Vagina (tissue), 2 donors: ENCODE measurements at regions not wholly inside any gene's neighbourhood (a gene's known extent, or its start where the extent isn't known, plus 50 kb on each side); places are given as distances from the start of the nearest gene placed in this dataset.

Experiments used
- DNase-seq, 2 donors: peaks; one replicate each; pipeline ENCODE4 v3.0.0-alpha.2; 2017; ENCODE audit errors: extremely low spot score in 2 of 2
- H3K27ac ChIP-seq: fragments of 200-600 bp; sonication (generic); one replicate; pipeline ENCODE4 v1.5.1; 2019
- H3K27me3 ChIP-seq: fragments of 200-600 bp; sonication (generic); one replicate; pipeline ENCODE4 v1.5.1; 2019
- H3K36me3 ChIP-seq, 2 donors: fragments of 200-600 bp; sonication (generic); one replicate each; pipeline ENCODE4 v1.5.1; 2017 to 2019
- H3K4me1 ChIP-seq: fragments of 200-600 bp; sonication (generic); one replicate; pipeline ENCODE4 v1.5.1; 2019
- H3K4me3 ChIP-seq, 2 donors: fragments of 200-600 bp; sonication (generic); 1 replicate in 1 of 2; 2 replicates in 1 of 2; pipeline ENCODE4 v1.5.1; 2016 to 2019
- H3K9me3 ChIP-seq: fragments of 200-600 bp; sonication (generic); one replicate; pipeline ENCODE4 v1.5.1; 2019
- POLR2A ChIP-seq, 2 donors: fragments of 450-650 bp; IDR thresholded peaks; one replicate each; pipeline ENCODE4 v1.6.1; 2017; ENCODE audit warnings: antibody characterized with exemption in 2 of 2, mild to moderate bottlenecking in 2 of 2, moderate library complexity in 2 of 2
- POLR2AphosphoS5 ChIP-seq, 2 donors: sonication (generic); formaldehyde crosslinking; IDR thresholded peaks; one replicate each; pipeline ENCODE4 v1.9.0; 2017; ENCODE audit warnings: antibody characterized with exemption in 2 of 2, mild to moderate bottlenecking in 2 of 2, low read depth in 1 of 2; ENCODE audit not compliant: insufficient read depth in 1 of 2
- intact Hi-C: fragments of 100-400 bp; cut with DNase I; formaldehyde crosslinking; loops from one replicate; pipeline ENCODE4 v1.15.1; 2023
- TF ChIP-seq, protein P1 (sequence below), 3 experiments: fragments of 450-650 bp in 2 of 3; fragments of 200-600 bp in 1 of 3; sonication (generic) in 1 of 3; IDR thresholded peaks; one replicate each; pipeline ENCODE4 v1.5.1; 2017 to 2019; ENCODE audit warnings: antibody characterized with exemption in 3 of 3, mild to moderate bottlenecking in 2 of 3, moderate library complexity in 2 of 3

DNA sequence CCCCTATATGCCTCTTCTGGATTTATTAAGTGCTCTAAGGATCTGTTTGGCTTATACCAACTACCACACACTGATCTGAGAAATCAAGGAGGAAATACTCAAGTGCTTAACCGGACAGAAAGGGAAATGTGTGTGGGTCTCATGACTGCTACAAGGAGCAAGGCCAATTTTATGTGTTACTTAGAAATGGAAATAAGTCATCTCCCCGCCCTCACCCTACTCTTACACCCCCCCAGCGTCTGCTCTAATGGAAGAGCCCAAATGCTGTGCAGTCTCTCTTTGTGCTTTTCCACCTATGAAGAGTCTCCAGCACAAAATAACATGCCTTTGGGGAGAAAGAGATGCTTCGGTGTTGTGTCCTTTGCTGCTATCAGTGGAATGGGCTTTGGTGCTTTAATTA is 428.8 kb upstream of the ARID1B start:
- no peak for DNase-seq
- Histone ChIP-seq H3K27me3 (no peaks in the 10 kb centered on the region), H3K36me3 (no peaks in the 10 kb centered on the region), H3K9me3 (no peaks in the 10 kb centered on the region), H3K4me1 (no peaks in the 10 kb centered on the region), H3K27ac (no peak overlapping the region), H3K4me3 (no peak overlapping the region)
- intact Hi-C loops = no loop called here
- TF ChIP-seq POLR2AphosphoS5 (IDR thresholded peaks at IDR 0.05; ENCODE audit: insufficient read depth in 1 of 2, low read depth in 1 of 2) (no peak), POLR2A (IDR thresholded peaks at IDR 0.05) (no peak)
- TF ChIP-seq, protein P1, sequence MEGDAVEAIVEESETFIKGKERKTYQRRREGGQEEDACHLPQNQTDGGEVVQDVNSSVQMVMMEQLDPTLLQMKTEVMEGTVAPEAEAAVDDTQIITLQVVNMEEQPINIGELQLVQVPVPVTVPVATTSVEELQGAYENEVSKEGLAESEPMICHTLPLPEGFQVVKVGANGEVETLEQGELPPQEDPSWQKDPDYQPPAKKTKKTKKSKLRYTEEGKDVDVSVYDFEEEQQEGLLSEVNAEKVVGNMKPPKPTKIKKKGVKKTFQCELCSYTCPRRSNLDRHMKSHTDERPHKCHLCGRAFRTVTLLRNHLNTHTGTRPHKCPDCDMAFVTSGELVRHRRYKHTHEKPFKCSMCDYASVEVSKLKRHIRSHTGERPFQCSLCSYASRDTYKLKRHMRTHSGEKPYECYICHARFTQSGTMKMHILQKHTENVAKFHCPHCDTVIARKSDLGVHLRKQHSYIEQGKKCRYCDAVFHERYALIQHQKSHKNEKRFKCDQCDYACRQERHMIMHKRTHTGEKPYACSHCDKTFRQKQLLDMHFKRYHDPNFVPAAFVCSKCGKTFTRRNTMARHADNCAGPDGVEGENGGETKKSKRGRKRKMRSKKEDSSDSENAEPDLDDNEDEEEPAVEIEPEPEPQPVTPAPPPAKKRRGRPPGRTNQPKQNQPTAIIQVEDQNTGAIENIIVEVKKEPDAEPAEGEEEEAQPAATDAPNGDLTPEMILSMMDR (IDR thresholded peaks at IDR 0.05) = no peak

DNA sequence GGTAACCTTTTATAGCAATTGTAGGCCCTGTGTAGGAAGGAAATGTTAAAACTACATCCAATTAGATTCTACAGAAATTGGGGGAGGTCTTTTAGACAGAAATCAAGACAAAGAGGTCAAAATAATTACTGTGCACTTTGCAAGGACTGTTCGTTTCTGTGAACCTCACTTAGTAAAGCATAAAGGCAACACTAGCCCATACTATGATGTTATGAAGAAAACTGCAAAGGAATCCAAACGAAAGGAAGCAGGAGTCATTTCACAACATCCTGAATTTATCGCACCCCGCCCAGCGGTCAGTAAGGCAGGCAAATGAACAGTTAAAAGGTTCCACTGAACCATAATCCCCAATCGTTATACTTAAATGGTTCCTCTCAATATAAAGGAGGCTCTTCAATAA is 429.5 kb upstream of the ARID1B start:
- H3K9me3 ChIP-seq = no peaks in the 10 kb centered on the region
- no peak for DNase-seq
- H3K27me3 ChIP-seq = no peaks in the 10 kb centered on the region
- intact Hi-C loops = loop anchor here (2.0 kb wide), 1 partner anchor 33 kb away; no protein-coding TSS in a partner anchor
- H3K4me3 ChIP-seq = no peak overlapping the region
- TF ChIP-seq, protein P1 (IDR thresholded peaks at IDR 0.05) = no peak
- TF ChIP-seq POLR2A (IDR thresholded peaks at IDR 0.05) = no peak
- no peak for TF ChIP-seq POLR2AphosphoS5 (IDR thresholded peaks at IDR 0.05; ENCODE audit: insufficient read depth in 1 of 2, low read depth in 1 of 2)
- H3K4me1 ChIP-seq = no peaks in the 10 kb centered on the region
- H3K36me3 ChIP-seq = no peaks in the 10 kb centered on the region
- H3K27ac ChIP-seq = no peak overlapping the region

DNA sequence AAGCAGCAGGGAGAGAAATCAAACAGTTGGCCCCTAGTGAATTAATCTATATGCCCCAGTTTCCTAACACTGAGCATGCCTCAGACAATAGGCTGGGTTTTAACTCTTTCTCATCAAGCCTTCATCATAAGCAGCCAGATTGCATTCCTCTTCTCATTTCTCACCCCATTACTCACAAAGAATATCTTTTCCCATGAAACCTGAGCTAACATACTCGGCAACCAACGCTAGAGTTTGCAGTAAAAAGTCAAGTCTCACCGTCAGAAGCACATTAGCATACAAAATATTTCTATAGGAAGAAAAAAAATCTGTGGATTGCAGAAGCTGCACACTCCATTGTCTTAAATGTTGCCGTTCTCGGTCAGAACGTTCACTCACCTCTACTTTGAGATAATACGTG is 429.9 kb upstream of the ARID1B start:
- Histone ChIP-seq H3K27me3 (no peaks in the 10 kb centered on the region), H3K9me3 (no peaks in the 10 kb centered on the region), H3K4me3 (no peak overlapping the region), H3K27ac (no peak overlapping the region), H3K4me1 (no peaks in the 10 kb centered on the region), H3K36me3 (no peaks in the 10 kb centered on the region)
- intact Hi-C loops = loop anchor here (2.0 kb wide), 1 partner anchor 32 kb away; no protein-coding TSS in a partner anchor
- TF ChIP-seq POLR2AphosphoS5 (IDR thresholded peaks at IDR 0.05; ENCODE audit: insufficient read depth in 1 of 2, low read depth in 1 of 2) (no peak), POLR2A (IDR thresholded peaks at IDR 0.05) (no peak)
- no peak for DNase-seq

DNA sequence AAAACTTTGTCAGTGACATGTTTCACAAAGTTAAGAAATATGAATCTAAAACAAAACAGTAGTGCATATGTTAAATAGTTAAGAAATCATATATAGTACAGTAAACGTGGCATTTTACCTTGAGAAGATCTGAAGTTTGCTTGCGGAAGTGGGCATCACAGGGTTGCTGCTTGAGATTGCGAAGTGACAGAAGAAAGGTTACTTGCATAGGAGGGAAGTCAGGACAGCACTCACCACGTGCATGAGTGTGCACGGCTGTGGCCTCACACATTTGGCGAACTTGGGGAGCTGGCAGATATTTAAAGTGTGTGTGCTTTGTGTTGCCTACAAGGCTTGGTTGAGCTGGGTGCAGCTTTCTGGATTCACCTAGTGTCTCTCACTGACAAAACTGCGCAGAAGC is 431.5 kb upstream of the ARID1B start:
- no peak overlapping the region for H3K4me3 ChIP-seq
- TF ChIP-seq, protein P1 (IDR thresholded peaks at IDR 0.05) = no peak
- TF ChIP-seq POLR2A (IDR thresholded peaks at IDR 0.05) (no peak), POLR2AphosphoS5 (IDR thresholded peaks at IDR 0.05; ENCODE audit: insufficient read depth in 1 of 2, low read depth in 1 of 2) (no peak)
- H3K4me1 ChIP-seq = no peaks in the 10 kb centered on the region
- H3K27ac ChIP-seq = no peak overlapping the region
- no peaks in the 10 kb centered on the region for H3K9me3 ChIP-seq
- H3K36me3 ChIP-seq = no peaks in the 10 kb centered on the region
- DNase-seq = no peak
- H3K27me3 ChIP-seq = no peaks in the 10 kb centered on the region
- intact Hi-C loops = loop anchor here (2.0 kb wide), 1 partner anchor 31 kb away; no protein-coding TSS in a partner anchor

DNA sequence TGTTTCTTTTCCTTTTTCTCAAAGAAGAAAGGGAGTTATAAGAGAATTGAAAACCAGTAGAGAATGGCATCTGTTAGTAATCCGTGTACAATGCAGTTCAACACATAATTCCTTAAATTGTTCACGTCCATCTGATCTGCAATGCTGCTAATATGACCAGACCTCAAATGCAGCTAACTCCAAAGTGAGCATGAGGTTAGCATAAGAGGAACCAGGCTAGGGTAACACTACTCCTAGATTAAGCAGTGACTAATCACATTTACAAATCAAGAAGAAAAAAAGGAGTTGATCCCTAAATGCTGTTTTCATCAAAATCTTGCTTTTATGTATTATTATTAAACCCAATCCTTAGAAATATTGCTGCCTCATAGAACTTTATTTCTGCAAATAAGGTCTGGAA is 432.7 kb upstream of the ARID1B start:
- intact Hi-C loops = no loop called here
- TF ChIP-seq, protein P1 (IDR thresholded peaks at IDR 0.05) = no peak
- TF ChIP-seq POLR2AphosphoS5 (IDR thresholded peaks at IDR 0.05; ENCODE audit: insufficient read depth in 1 of 2, low read depth in 1 of 2) = no peak
- TF ChIP-seq POLR2A (IDR thresholded peaks at IDR 0.05) = no peak
- no peak overlapping the region for H3K27ac ChIP-seq
- H3K4me1 ChIP-seq = no peaks in the 10 kb centered on the region
- DNase-seq = no peak
- H3K9me3 ChIP-seq = no peaks in the 10 kb centered on the region
- H3K4me3 ChIP-seq = no peak overlapping the region
- no peaks in the 10 kb centered on the region for H3K36me3 ChIP-seq
- H3K27me3 ChIP-seq = no peaks in the 10 kb centered on the region
